ENCODE measurements at regions not wholly inside any gene's neighbourhood (a gene's known extent, or its start where the extent isn't known, plus 50 kb on each side); places are given as distances from the start of the nearest gene placed in this dataset.

- H3K4me3 ChIP-seq: no peak overlapping the region
- TF ChIP-seq CTCF (IDR thresholded peaks at IDR 0.05): no peak
- DNase-seq: no peak
- no peaks in the 10 kb centered on the region for H3K9me3 ChIP-seq
- H3K4me1 ChIP-seq: peaks cover 0 to 3% (median 0%) of the 10 kb centered on the region in 4 donors
- H3K36me3 ChIP-seq: no peaks in the 10 kb centered on the region
- H3K27ac ChIP-seq: no peak overlapping the region
- intact Hi-C loops (cut with DNase I; ENCODE audit: low total_unique reads): no loop called here
- peaks cover 0 to 63% of the 10 kb centered on the region in 2 donors for H3K27me3 ChIP-seq
Observed at GRCh38 chr1:10906866-10907519, 105.5 kb upstream of the TARDBP start.

- peaks cover 0 to 60% of the 10 kb centered on the region in 2 donors for H3K27me3 ChIP-seq
Observed at GRCh38 chr1:10908266-10908665, 104.2 kb upstream of the TARDBP start.

GRCh38 chr1:10909697-10910680, 102.5 kb upstream of the TARDBP start:
- no peak overlapping the region for H3K27ac ChIP-seq
- no peaks in the 10 kb centered on the region for H3K9me3 ChIP-seq
- H3K36me3 ChIP-seq: no peaks in the 10 kb centered on the region
- peaks cover 0 to 55% of the 10 kb centered on the region in 2 donors for H3K27me3 ChIP-seq
- H3K4me1 ChIP-seq: no peaks in the 10 kb centered on the region
- intact Hi-C loops (cut with DNase I; ENCODE audit: low total_unique reads): no loop called here
- no peak for DNase-seq
- H3K4me3 ChIP-seq: no peak overlapping the region
- TF ChIP-seq CTCF (IDR thresholded peaks at IDR 0.05): peak in 1 of 2 experiments; percentile 19

More at GRCh38 chr1:10908266-10908665, 104.2 kb upstream of the TARDBP start:
- no peak for TF ChIP-seq CTCF (IDR thresholded peaks at IDR 0.05)
- Histone ChIP-seq H3K9me3 (no peaks in the 10 kb centered on the region), H3K27ac (no peak overlapping the region), H3K4me3 (no peak overlapping the region), H3K36me3 (no peaks in the 10 kb centered on the region), H3K4me1 (no peaks in the 10 kb centered on the region)
- intact Hi-C loops (cut with DNase I; ENCODE audit: low total_unique reads): no loop called here
- DNase-seq: no peak

GRCh38 chr1:10910681-10911489, 101.6 kb upstream of the TARDBP start:
- no peak overlapping the region for H3K4me3 ChIP-seq
- no peaks in the 10 kb centered on the region for H3K4me1 ChIP-seq
- H3K27me3 ChIP-seq: peaks cover 0 to 56% of the 10 kb centered on the region in 2 donors
- intact Hi-C loops (cut with DNase I; ENCODE audit: low total_unique reads): no loop called here
- H3K9me3 ChIP-seq: no peaks in the 10 kb centered on the region
- H3K27ac ChIP-seq: no peak overlapping the region
- no peak for DNase-seq
- H3K36me3 ChIP-seq: no peaks in the 10 kb centered on the region
- TF ChIP-seq CTCF (IDR thresholded peaks at IDR 0.05): no peak

- Histone ChIP-seq H3K9me3 (no peaks in the 10 kb centered on the region), H3K27ac (no peak overlapping the region), H3K4me3 (no peak overlapping the region), H3K4me1 (no peaks in the 10 kb centered on the region), H3K27me3 (peaks cover 0 to 56% of the 10 kb centered on the region in 2 donors), H3K36me3 (no peaks in the 10 kb centered on the region)
- no peak for DNase-seq
- intact Hi-C loops (cut with DNase I; ENCODE audit: low total_unique reads): no loop called here
- no peak for TF ChIP-seq CTCF (IDR thresholded peaks at IDR 0.05)
Observed at GRCh38 chr1:10911490-10912166, 100.8 kb upstream of the TARDBP start.

Measured in tibial artery (tissue), 4 donors.